Keratinocyte (primary cell): ENCODE measurements at regions not wholly inside any gene's neighbourhood (a gene's known extent, or its start where the extent isn't known, plus 50 kb on each side); places are given as distances from the start of the nearest gene placed in this dataset.

Source experiments
- EZH2 ChIP-seq: IDR thresholded peaks from one replicate; pipeline ENCODE4 v1.6.1; 2012; ENCODE audit warnings: inconsistent platforms, mild to moderate bottlenecking, low read length, moderate library complexity
- TF ChIP-seq, protein P1 (sequence below), 3 experiments: IDR thresholded peaks in 1 of 3; conservative IDR thresholded peaks in 1 of 3; optimal IDR thresholded peaks in 1 of 3; 2 replicates in 2 of 3; 3 replicates in 1 of 3; pipeline versions ENCODE3 to v1.5.1; 2011; ENCODE audit warnings: low read length in 3 of 3, mild to moderate bottlenecking in 3 of 3, moderate library complexity in 2 of 3, control low read depth in 1 of 3, inconsistent platforms in 1 of 3; ENCODE audit not compliant: insufficient read depth in 2 of 3; ENCODE audit errors: extremely low read depth in 1 of 3

DNA sequence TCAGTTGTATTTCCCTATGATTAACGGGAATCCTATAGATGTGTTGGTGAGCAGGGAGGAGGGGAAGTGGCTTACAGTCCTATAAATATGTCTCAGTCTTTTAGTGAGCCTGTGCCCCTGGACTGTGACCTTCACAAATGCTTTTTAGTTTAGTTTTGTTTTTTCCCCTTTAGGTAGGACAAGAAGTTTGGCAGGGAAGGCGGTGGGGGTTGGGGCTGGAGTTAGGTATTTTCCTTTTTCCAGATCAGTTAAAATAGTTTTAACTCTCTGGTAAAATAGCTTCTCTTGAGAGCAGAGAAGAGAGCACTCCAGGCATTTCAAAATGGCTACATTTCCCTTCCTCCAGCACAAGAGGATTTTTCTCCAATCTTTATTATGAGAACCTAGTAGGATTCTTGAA is 272.1 kb downstream of the SPATA31D1 start:
- TF ChIP-seq, protein P1, sequence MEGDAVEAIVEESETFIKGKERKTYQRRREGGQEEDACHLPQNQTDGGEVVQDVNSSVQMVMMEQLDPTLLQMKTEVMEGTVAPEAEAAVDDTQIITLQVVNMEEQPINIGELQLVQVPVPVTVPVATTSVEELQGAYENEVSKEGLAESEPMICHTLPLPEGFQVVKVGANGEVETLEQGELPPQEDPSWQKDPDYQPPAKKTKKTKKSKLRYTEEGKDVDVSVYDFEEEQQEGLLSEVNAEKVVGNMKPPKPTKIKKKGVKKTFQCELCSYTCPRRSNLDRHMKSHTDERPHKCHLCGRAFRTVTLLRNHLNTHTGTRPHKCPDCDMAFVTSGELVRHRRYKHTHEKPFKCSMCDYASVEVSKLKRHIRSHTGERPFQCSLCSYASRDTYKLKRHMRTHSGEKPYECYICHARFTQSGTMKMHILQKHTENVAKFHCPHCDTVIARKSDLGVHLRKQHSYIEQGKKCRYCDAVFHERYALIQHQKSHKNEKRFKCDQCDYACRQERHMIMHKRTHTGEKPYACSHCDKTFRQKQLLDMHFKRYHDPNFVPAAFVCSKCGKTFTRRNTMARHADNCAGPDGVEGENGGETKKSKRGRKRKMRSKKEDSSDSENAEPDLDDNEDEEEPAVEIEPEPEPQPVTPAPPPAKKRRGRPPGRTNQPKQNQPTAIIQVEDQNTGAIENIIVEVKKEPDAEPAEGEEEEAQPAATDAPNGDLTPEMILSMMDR (optimal IDR thresholded peaks at IDR 0.05 in 1 of 3, IDR thresholded peaks at IDR 0.05 in 1 of 3, conservative IDR thresholded peaks at IDR 0.05 in 1 of 3; ENCODE audit: extremely low read depth in 1 of 3, insufficient read depth in 2 of 3, low read length in 3 of 3): no peak
- no peak for TF ChIP-seq EZH2
